ENCODE measurements at regions not wholly inside any gene's neighbourhood (a gene's known extent, or its start where the extent isn't known, plus 50 kb on each side); places are given as distances from the start of the nearest gene placed in this dataset.
"Not testable (repeated sequence)": the region's sequence is repeated elsewhere in the genome, so short reads cannot be mapped to it uniquely, and the experiment has no call there.

GRCh38 chr14:101675835-101676234 lies 85.7 kb upstream of the PPP2R5C start:
- TF ChIP-seq CTCF (conservative IDR thresholded peaks at IDR 0.05); ZFX (IDR thresholded peaks at IDR 0.05): not testable (repeated sequence)

All from C4-2B (cell line).